ENCODE measurements at regions not wholly inside any gene's neighbourhood (a gene's known extent, or its start where the extent isn't known, plus 50 kb on each side); places are given as distances from the start of the nearest gene placed in this dataset.

GRCh38 chr20:11101243-11101642, 427.4 kb upstream of the JAG1 start:
- H2BK5ac ChIP-seq (ENCODE audit: low read depth, low read length, poor library complexity, severe bottlenecking): no peak overlapping the region
- no peak overlapping the region for H2BK120ac ChIP-seq (ENCODE audit: low read depth, low read length)
- in situ Hi-C loops (cut with MboI; ENCODE audit: low sequenced_read_pairs) (no loop called here), dilution Hi-C loops (cut with HindIII; ENCODE audit: low sequenced_read_pairs, unreplicated experiment) (no loop called here), intact Hi-C loops (cut with micrococcal nuclease) (no loop called here)
- no peaks in the 10 kb centered on the region for H3K9me3 ChIP-seq (ENCODE audit: control insufficient read depth, insufficient read depth, low read length)
- ATAC-seq (ENCODE audit: low read depth) (peak; percentile 64), DNase-seq (peak; percentile 67)
- H2BK20ac ChIP-seq (ENCODE audit: low read depth, low read length): peak overlapping the region; percentile 3; the same call in 1 of the 2 replicates
- peak overlapping the region; percentile 35; the same call in 1 of the 3 replicates for H2BK15ac ChIP-seq (ENCODE audit: low read depth, low read length)
- H4K8ac ChIP-seq (ENCODE audit: low read depth in 2 of 2, low read length in 2 of 2): peak overlapping the region in 1 of 2 experiments; percentile 20; a peak in 1 of 4 replicates
- H3K27ac ChIP-seq (ENCODE audit: insufficient read depth, low read length): no peak overlapping the region
- H3K9me1 ChIP-seq (ENCODE audit: insufficient read depth, low read length): no peaks in the 10 kb centered on the region; the same call in 1 of the 2 replicates
- no CpG with 5 or more reads among the region's 2 CpGs for WGBS, 2 experiments (ENCODE audit: extremely low coverage in 2 of 2, insufficient read length in 1 of 2)
- H4K5ac ChIP-seq (ENCODE audit: low read depth, low read length): no peak overlapping the region; the same call in 1 of the 2 replicates
- H3K4ac ChIP-seq (ENCODE audit: low read depth, low read length): no peak overlapping the region
- TF ChIP-seq MAZ (IDR thresholded peaks at IDR 0.05; ENCODE audit: borderline replicate concordance, low read depth, low read length) (no peak), FOS (IDR thresholded peaks at IDR 0.05; ENCODE audit: low read depth, low read length) (no peak), CHD1 (IDR thresholded peaks at IDR 0.05; ENCODE audit: low read depth, low read length) (no peak), RAD21 (IDR thresholded peaks at IDR 0.05; ENCODE audit: low read length) (no peak), RFX5 (IDR thresholded peaks at IDR 0.05; ENCODE audit: low read depth, low read length) (no peak), MAFK (IDR thresholded peaks at IDR 0.05; ENCODE audit: low read depth, low read length) (no peak), MXI1 (IDR thresholded peaks at IDR 0.05; ENCODE audit: borderline replicate concordance, low read depth, low read length) (no peak), CEBPB (IDR thresholded peaks at IDR 0.05; ENCODE audit: low read depth, low read length) (no peak), RCOR1 (IDR thresholded peaks at IDR 0.05; ENCODE audit: insufficient replicate concordance, low read length) (no peak), POLR2A (IDR thresholded peaks at IDR 0.05; ENCODE audit: low read depth, low read length) (no peak), BHLHE40 (IDR thresholded peaks at IDR 0.05; ENCODE audit: low read depth, low read length) (no peak), ELK1 (IDR thresholded peaks at IDR 0.05; ENCODE audit: borderline replicate concordance, low read depth, low read length) (no peak), NFE2L2 (IDR thresholded peaks at IDR 0.05; ENCODE audit: low read depth, low read length) (no peak)
- TF ChIP-seq, protein P1, sequence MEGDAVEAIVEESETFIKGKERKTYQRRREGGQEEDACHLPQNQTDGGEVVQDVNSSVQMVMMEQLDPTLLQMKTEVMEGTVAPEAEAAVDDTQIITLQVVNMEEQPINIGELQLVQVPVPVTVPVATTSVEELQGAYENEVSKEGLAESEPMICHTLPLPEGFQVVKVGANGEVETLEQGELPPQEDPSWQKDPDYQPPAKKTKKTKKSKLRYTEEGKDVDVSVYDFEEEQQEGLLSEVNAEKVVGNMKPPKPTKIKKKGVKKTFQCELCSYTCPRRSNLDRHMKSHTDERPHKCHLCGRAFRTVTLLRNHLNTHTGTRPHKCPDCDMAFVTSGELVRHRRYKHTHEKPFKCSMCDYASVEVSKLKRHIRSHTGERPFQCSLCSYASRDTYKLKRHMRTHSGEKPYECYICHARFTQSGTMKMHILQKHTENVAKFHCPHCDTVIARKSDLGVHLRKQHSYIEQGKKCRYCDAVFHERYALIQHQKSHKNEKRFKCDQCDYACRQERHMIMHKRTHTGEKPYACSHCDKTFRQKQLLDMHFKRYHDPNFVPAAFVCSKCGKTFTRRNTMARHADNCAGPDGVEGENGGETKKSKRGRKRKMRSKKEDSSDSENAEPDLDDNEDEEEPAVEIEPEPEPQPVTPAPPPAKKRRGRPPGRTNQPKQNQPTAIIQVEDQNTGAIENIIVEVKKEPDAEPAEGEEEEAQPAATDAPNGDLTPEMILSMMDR (conservative IDR thresholded peaks at IDR 0.05; ENCODE audit: low read depth, low read length): no peak
- TF ChIP-seq, protein P2, sequence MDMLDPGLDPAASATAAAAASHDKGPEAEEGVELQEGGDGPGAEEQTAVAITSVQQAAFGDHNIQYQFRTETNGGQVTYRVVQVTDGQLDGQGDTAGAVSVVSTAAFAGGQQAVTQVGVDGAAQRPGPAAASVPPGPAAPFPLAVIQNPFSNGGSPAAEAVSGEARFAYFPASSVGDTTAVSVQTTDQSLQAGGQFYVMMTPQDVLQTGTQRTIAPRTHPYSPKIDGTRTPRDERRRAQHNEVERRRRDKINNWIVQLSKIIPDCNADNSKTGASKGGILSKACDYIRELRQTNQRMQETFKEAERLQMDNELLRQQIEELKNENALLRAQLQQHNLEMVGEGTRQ (IDR thresholded peaks at IDR 0.05; ENCODE audit: low read depth, low read length): no peak
- H3K36me3 ChIP-seq (ENCODE audit: control insufficient read depth, insufficient read depth, low read length): no peaks in the 10 kb centered on the region
- no peak overlapping the region for H3K9ac ChIP-seq (ENCODE audit: low read depth, low read length)
- H3K4me2 ChIP-seq (ENCODE audit: low read depth, low read length): no peak overlapping the region; the same call in 1 of the 2 replicates
- no peak overlapping the region; the same call in 1 of the 2 replicates for H3K18ac ChIP-seq (ENCODE audit: low read depth, low read length)
- no peaks in the 10 kb centered on the region for H3K79me1 ChIP-seq (ENCODE audit: low read depth in 1 of 2, low read length in 2 of 2)
- H4K91ac ChIP-seq (ENCODE audit: insufficient read depth, low read depth, low read length): no peak overlapping the region
- ChIA-PET CTCF (no interaction called here), POLR2A (ENCODE audit: unreplicated experiment) (no interaction called here)
- 0 out of 2 replicates have a peak overlapping the region, but pooled peaks have one; percentile 33 for H3K14ac ChIP-seq (replicated peaks; ENCODE audit: low read depth, low read length)
- H2AFZ ChIP-seq (replicated peaks; ENCODE audit: low read length, poor library complexity): no peak overlapping the region
- no peak overlapping the region for H2AK9ac ChIP-seq (replicated peaks; ENCODE audit: low read depth, low read length, poor library complexity)
- H3K56ac ChIP-seq (ENCODE audit: extremely low read depth, insufficient read depth, low read length): no peak overlapping the region
- peaks cover 2% of the 10 kb centered on the region; the same call in 1 of the 2 replicates for H3K4me1 ChIP-seq (ENCODE audit: control insufficient read depth, insufficient read depth, low read length)
- peak overlapping the region; percentile 27; the same call in 1 of the 2 replicates for H2AK5ac ChIP-seq (ENCODE audit: low read depth, low read length)
- no peak overlapping the region for H3K23ac ChIP-seq (ENCODE audit: low read depth, low read length)
- no peak overlapping the region for H3K4me3 ChIP-seq (ENCODE audit: insufficient read depth, low read depth, low read length)
- H3K27me3 ChIP-seq (ENCODE audit: control insufficient read depth, insufficient read depth, low read length): no peaks in the 10 kb centered on the region
- H4K20me1 ChIP-seq (ENCODE audit: insufficient read depth, low read length): no peaks in the 10 kb centered on the region
- BruUV-seq (replicated peaks): no TSS peak
